Astrocyte of the hippocampus (primary cell): ENCODE measurements at regions not wholly inside any gene's neighbourhood (a gene's known extent, or its start where the extent isn't known, plus 50 kb on each side); places are given as distances from the start of the nearest gene placed in this dataset.

Experiments used
- DNase-seq: peaks from one replicate; pipeline ENCODE4 v3.0.0; 2011; ENCODE audit warnings: low read depth, low spot score

- DNase-seq, result no peak
Observed at GRCh38 chr10:50936335-50936734, 50.9 kb upstream of the A1CF start.

- DNase-seq, result peak; percentile 41
Observed at GRCh38 chr10:50937230-50937907, 51.9 kb upstream of the A1CF start.

GRCh38 chr10:50941629-50942028 is 56.2 kb upstream of the A1CF start:
- no peak for DNase-seq

DNA sequence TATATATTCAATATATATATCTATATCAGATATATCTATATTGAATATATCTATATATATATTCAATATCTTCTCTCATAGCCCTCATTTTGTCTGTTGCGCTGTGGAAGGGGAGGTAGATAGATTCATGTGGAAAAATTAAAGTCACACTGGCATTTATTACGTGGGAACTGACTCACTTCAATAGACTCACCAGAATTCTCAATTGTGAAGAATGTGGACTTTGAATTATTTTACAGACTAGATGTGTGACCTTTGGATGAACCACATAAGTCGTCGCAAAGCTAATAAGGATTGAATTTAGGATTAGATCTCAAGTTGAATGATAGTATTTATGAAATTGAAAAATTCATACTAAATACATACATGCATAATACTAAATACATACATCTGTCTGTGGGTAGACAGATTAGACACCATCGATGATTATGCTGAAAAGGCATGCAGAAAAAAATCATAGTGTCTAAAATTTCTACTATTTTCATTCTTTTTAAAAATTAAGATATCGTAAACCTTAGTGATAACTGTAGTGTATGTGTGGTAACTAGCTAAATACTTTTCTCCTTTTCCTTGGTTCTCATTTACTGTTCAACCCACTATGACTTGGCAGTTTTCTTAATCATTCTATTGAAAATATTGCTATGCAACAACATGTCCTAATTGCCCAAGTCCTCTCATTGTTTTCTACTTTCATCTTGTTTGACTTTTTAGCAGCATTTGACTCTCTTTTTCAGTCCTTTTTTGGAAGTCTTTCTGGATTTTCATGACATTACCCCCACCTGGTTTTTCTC is 61.8 kb upstream of the A1CF start:
- DNase-seq, result peak; percentile 2

DNA sequence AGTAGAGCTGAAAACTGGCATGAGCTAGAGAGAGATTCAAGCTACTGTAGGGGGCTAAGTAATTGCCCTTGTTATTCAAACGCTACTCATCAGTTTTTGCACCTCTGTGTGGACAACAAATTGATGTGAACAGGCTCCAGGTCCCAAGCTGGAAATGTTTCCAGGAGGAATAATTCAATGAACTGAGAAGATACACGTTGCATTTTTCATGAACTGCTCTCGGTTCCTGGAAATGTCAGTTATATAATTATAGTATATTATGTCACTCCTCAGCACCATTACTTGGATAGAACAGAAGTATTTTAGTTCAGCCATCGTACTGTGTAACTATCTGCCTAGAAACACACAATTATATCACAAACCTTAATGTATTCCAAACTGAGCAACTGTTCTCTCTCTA is 65.9 kb upstream of the A1CF start:
- DNase-seq, result no peak

- no peak for DNase-seq
Observed at GRCh38 chr10:50961297-50961696, 75.9 kb upstream of the A1CF start.

DNA sequence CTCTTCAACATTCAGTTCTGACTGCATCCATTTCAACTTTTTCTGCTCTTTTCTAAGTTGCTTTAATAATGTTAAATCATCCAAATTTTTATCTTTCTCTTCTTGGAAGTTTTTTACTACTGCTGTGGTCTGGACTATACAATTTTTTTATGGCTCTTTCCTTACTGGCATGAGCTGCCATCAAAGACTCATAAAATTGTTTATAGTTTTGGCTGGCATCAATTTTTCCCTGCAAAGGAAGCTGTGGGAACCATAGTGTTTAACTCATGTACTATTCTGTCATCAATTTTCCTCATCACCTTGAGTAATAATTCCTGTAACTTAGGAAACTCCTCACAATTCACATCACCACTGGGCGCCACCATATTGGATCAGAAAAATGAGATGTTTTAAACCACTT is 77.6 kb upstream of the A1CF start:
- no peak for DNase-seq

- no peak for DNase-seq
Observed at GRCh38 chr10:50968386-50969091, 83.1 kb upstream of the A1CF start.

GRCh38 chr10:50972591-50972990 is 87.2 kb upstream of the A1CF start:
- DNase-seq, result no peak

- DNase-seq, result no peak
Observed at GRCh38 chr10:50981385-50981784, 92.9 kb upstream of the PRKG1 start.

GRCh38 chr10:50981904-50982303 is 92.4 kb upstream of the PRKG1 start:
- no peak for DNase-seq

DNA sequence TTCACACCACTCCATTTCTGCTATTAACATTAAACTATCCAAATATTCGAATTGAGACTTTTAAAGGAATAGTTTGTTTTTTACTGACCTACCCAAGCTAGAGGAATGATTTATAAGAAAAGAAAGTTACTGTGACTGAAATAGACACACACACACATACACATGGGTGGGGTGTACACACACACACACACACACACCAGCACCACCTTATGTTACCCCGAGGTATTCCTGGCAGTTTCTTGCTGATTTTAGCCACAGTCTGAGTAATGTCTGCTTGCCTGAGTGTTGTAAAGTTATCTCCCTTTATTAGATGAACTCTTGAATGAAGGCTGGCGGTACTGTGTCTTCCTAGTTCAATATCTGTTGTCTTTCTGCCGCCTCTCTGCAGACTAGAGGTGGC is 91.3 kb upstream of the PRKG1 start:
- no peak for DNase-seq

DNA sequence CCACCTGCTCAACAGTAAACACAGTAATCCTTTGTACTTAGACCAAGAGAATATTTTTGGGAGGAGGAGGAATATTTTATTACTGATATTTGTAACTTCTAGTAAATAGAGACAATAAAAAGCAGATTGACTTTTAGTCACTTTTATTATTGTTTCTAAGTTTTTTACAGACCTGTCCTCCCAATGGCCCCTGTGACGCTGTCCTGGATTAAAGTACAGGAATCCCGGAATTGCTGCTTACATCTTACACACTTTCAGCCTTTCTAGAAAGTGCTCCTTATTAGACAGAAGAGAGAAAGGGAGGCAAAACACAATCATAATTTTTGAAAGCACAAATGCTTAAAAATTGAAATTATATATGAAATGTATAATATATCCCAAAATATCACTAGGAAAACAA is 86.4 kb upstream of the PRKG1 start:
- DNase-seq, result no peak

DNA sequence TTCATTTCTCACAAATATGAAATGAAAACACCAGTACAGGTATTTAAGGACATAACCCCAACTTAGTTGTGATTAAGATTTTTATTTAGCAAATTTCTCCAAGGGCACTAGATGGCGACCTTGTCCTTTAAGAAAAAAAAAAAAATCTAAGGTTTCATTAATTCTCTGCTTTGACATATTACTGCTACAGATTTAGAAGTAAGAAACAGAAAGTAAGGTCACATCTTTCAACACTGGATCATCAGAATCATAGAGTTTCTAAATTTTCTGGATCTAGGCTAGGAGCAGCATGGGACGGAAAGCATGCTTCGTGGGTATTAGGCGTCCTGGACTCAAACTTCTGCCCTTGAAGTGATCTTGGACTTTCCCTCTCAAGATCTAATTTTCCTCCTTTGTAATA is 85.5 kb upstream of the PRKG1 start:
- DNase-seq, result no peak

GRCh38 chr10:50990568-50991455 is 83.5 kb upstream of the PRKG1 start:
- DNase-seq, result peak; percentile 51

GRCh38 chr10:50991456-50992355 is 82.6 kb upstream of the PRKG1 start:
- DNase-seq, result peak; percentile 31

GRCh38 chr10:50992356-50992901 is 81.9 kb upstream of the PRKG1 start:
- DNase-seq, result no peak

- no peak for DNase-seq
Observed at GRCh38 chr10:50992972-50993766, 81.1 kb upstream of the PRKG1 start.

DNA sequence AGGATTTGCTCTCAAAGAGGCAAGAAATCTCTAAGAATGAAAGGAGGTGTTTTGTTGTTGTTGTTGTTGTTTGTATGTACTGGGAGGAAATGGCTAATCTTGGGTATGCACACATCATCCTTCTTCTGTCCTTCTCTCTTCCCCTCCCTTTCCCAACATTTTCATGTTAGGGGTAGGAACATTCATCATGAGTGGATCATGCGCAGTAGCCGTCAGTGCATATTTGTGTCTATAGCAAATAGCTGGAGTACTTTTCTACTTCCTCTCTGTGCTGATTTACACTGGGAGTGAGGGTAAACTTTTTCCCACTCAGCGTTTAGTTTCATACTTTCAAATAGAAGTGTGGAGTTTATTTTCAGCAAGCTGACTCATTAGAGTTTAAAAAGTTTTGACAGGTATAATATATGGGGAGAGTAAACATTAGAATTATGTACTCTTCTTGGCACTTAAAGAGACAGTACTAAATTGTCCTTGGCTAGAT is 80.5 kb upstream of the PRKG1 start:
- DNase-seq, result no peak
